ENCODE measurements at regions not wholly inside any gene's neighbourhood (a gene's known extent, or its start where the extent isn't known, plus 50 kb on each side); places are given as distances from the start of the nearest gene placed in this dataset.

DNA sequence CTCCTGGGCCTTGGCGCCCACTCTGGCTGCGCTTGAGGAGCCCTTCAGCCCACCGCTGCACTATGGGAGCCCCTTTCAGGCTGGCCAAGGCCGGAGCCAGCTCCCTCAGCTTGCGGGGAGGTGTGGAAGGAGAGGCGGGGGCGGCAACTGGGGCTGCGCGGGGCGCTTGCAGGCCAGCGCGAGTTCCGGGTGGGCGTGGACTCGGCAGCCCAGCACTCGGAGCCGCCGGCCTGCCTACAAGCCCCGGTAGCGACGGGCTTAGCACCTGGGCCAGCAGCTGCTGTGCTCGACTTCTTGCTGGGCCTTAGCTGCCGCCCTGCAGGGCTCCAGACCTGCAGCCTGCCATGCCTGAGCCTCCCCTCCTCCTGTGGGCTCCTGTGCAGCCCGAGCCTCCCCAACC lies 141.5 kb upstream of the SLC39A10 start:
- no peak overlapping the region for H3K27ac ChIP-seq (ENCODE audit: low read length)
- no peaks in the 10 kb centered on the region for H3K9me3 ChIP-seq (ENCODE audit: control insufficient read depth, insufficient read depth, low read length)
- no peaks in the 10 kb centered on the region for H3K4me1 ChIP-seq (ENCODE audit: control insufficient read depth, insufficient read depth, low read length)
- H3K27me3 ChIP-seq (ENCODE audit: control insufficient read depth, insufficient read depth, low read length) = no peaks in the 10 kb centered on the region
- H3K36me3 ChIP-seq (ENCODE audit: control insufficient read depth, insufficient read depth, low read length) = no peaks in the 10 kb centered on the region
- DNase-seq (ENCODE audit: low read depth, low spot score) = no peak
- no peak overlapping the region for H3K4me3 ChIP-seq (ENCODE audit: low read length)
- WGBS (ENCODE audit: insufficient coverage, insufficient read length) = no CpG with 5 or more reads among the region's 24 CpGs

- Histone ChIP-seq H3K4me3 (ENCODE audit: low read length) (no peak overlapping the region), H3K4me1 (ENCODE audit: control insufficient read depth, insufficient read depth, low read length) (no peaks in the 10 kb centered on the region), H3K27me3 (ENCODE audit: control insufficient read depth, insufficient read depth, low read length) (no peaks in the 10 kb centered on the region), H3K27ac (ENCODE audit: low read length) (no peak overlapping the region), H3K9me3 (ENCODE audit: control insufficient read depth, insufficient read depth, low read length) (no peaks in the 10 kb centered on the region), H3K36me3 (ENCODE audit: control insufficient read depth, insufficient read depth, low read length) (no peaks in the 10 kb centered on the region)
- DNase-seq (ENCODE audit: low read depth, low spot score) = no peak
- no CpG with 5 or more reads among the region's 2 CpGs for WGBS (ENCODE audit: insufficient coverage, insufficient read length)
These were observed 142.7 kb upstream of the SLC39A10 start for GRCh38 chr2:195514365-195514764.

DNA sequence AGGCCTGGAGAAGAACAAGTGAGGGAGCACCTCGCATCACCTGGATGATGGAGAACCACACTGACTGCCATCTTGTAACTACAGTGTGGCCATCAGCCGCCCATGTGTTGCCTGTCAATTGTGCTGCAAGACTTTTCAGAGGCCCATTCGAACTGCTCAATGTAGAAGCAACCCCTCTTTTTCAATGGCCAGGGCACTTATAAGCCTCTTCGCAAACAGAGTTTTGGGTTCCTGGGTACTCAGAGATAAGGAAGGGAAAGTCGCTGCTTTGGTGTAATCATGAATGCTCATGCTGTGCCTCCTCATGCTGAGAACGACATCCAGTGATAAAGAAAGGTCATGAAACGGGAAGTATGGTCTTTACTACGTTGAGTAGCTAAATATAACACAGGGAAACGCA lies 143.9 kb upstream of the SLC39A10 start:
- Histone ChIP-seq H3K4me1 (ENCODE audit: control insufficient read depth, insufficient read depth, low read length) (no peaks in the 10 kb centered on the region), H3K4me3 (ENCODE audit: low read length) (no peak overlapping the region), H3K27me3 (ENCODE audit: control insufficient read depth, insufficient read depth, low read length) (no peaks in the 10 kb centered on the region), H3K27ac (ENCODE audit: low read length) (no peak overlapping the region), H3K9me3 (ENCODE audit: control insufficient read depth, insufficient read depth, low read length) (no peaks in the 10 kb centered on the region), H3K36me3 (ENCODE audit: control insufficient read depth, insufficient read depth, low read length) (no peaks in the 10 kb centered on the region)
- no peak for DNase-seq (ENCODE audit: low read depth, low spot score)
- WGBS (ENCODE audit: insufficient coverage, insufficient read length) = no CpG with 5 or more reads among the region's 9 CpGs

GRCh38 chr2:195509551-195509950 lies 147.5 kb upstream of the SLC39A10 start:
- no peaks in the 10 kb centered on the region for H3K9me3 ChIP-seq (ENCODE audit: control insufficient read depth, insufficient read depth, low read length)
- WGBS (ENCODE audit: insufficient coverage, insufficient read length) = no CpG with 5 or more reads among the region's 1 CpG

DNA sequence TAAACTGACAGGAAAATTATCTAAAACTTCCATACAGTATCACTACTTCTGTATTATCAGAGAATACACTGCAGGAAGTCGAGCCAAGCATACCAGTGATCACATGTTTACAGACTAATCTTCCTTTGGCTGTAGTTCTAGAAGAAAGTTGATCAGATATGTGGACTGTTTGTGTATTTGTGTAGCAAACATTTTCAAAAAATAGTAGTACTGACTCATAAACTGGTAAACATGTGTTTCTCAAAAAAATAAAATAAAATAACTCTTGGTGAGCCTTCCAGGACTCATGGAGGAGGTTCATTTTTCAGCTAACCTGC lies 148.9 kb upstream of the SLC39A10 start:
- H3K9me3 ChIP-seq (ENCODE audit: control insufficient read depth, insufficient read depth, low read length) = no peaks in the 10 kb centered on the region
- WGBS (ENCODE audit: insufficient coverage, insufficient read length) = no CpG with 5 or more reads among the region's 1 CpG
- no peaks in the 10 kb centered on the region for H3K27me3 ChIP-seq (ENCODE audit: control insufficient read depth, insufficient read depth, low read length)
- H3K36me3 ChIP-seq (ENCODE audit: control insufficient read depth, insufficient read depth, low read length) = no peaks in the 10 kb centered on the region
- no peak overlapping the region for H3K4me3 ChIP-seq (ENCODE audit: low read length)
- no peak for DNase-seq (ENCODE audit: low read depth, low spot score)
- H3K4me1 ChIP-seq (ENCODE audit: control insufficient read depth, insufficient read depth, low read length) = no peaks in the 10 kb centered on the region
- H3K27ac ChIP-seq (ENCODE audit: low read length) = no peak overlapping the region

More at GRCh38 chr2:195509551-195509950, 147.5 kb upstream of the SLC39A10 start:
- Histone ChIP-seq H3K4me3 (ENCODE audit: low read length) (no peak overlapping the region), H3K36me3 (ENCODE audit: control insufficient read depth, insufficient read depth, low read length) (no peaks in the 10 kb centered on the region), H3K27ac (ENCODE audit: low read length) (no peak overlapping the region), H3K4me1 (ENCODE audit: control insufficient read depth, insufficient read depth, low read length) (no peaks in the 10 kb centered on the region), H3K27me3 (ENCODE audit: control insufficient read depth, insufficient read depth, low read length) (no peaks in the 10 kb centered on the region)
- DNase-seq (ENCODE audit: low read depth, low spot score) = no peak

GRCh38 chr2:195507447-195508138 lies 149.4 kb upstream of the SLC39A10 start:
- no peak overlapping the region for H3K4me3 ChIP-seq (ENCODE audit: low read length)
- H3K27me3 ChIP-seq (ENCODE audit: control insufficient read depth, insufficient read depth, low read length) = no peaks in the 10 kb centered on the region
- H3K9me3 ChIP-seq (ENCODE audit: control insufficient read depth, insufficient read depth, low read length) = no peaks in the 10 kb centered on the region
- H3K27ac ChIP-seq (ENCODE audit: low read length) = no peak overlapping the region
- DNase-seq (ENCODE audit: low read depth, low spot score) = no peak
- no peaks in the 10 kb centered on the region for H3K36me3 ChIP-seq (ENCODE audit: control insufficient read depth, insufficient read depth, low read length)
- no peaks in the 10 kb centered on the region for H3K4me1 ChIP-seq (ENCODE audit: control insufficient read depth, insufficient read depth, low read length)
- no CpG with 5 or more reads among the region's 3 CpGs for WGBS (ENCODE audit: insufficient coverage, insufficient read length)

GRCh38 chr2:195505701-195506100 lies 151.3 kb upstream of the SLC39A10 start:
- H3K9me3 ChIP-seq (ENCODE audit: control insufficient read depth, insufficient read depth, low read length) = no peaks in the 10 kb centered on the region
- no peak overlapping the region for H3K27ac ChIP-seq (ENCODE audit: low read length)
- H3K4me3 ChIP-seq (ENCODE audit: low read length) = no peak overlapping the region
- no peaks in the 10 kb centered on the region for H3K4me1 ChIP-seq (ENCODE audit: control insufficient read depth, insufficient read depth, low read length)
- no peaks in the 10 kb centered on the region for H3K36me3 ChIP-seq (ENCODE audit: control insufficient read depth, insufficient read depth, low read length)
- WGBS (ENCODE audit: insufficient coverage, insufficient read length) = no CpG with 5 or more reads among the region's 2 CpGs
- H3K27me3 ChIP-seq (ENCODE audit: control insufficient read depth, insufficient read depth, low read length) = no peaks in the 10 kb centered on the region
- no peak for DNase-seq (ENCODE audit: low read depth, low spot score)

DNA sequence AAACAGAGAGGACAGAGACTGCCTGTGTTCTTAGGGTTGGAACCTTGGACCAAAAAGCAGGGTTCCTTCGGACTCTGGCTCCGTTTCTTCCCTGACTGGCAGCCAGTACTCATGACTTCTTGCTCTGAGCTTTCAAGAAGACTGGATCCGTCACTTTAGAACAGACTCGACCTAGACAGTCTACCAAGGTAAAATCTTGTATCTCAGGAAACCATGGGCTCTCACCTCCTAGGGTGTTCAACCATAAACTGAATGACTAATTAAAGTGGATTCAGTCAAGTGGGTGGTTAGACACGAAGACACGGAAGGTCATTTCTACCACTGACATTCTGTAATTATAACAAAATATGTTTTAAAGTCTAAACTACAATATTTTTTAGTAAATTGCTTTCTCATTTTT lies 153.8 kb upstream of the SLC39A10 start:
- H3K27me3 ChIP-seq (ENCODE audit: control insufficient read depth, insufficient read depth, low read length) = no peaks in the 10 kb centered on the region
- H3K36me3 ChIP-seq (ENCODE audit: control insufficient read depth, insufficient read depth, low read length) = no peaks in the 10 kb centered on the region
- no peak overlapping the region for H3K27ac ChIP-seq (ENCODE audit: low read length)
- H3K4me1 ChIP-seq (ENCODE audit: control insufficient read depth, insufficient read depth, low read length) = no peaks in the 10 kb centered on the region
- no peaks in the 10 kb centered on the region for H3K9me3 ChIP-seq (ENCODE audit: control insufficient read depth, insufficient read depth, low read length)
- no peak for DNase-seq (ENCODE audit: low read depth, low spot score)
- no peak overlapping the region for H3K4me3 ChIP-seq (ENCODE audit: low read length)
- no CpG with 5 or more reads among the region's 6 CpGs for WGBS (ENCODE audit: insufficient coverage, insufficient read length)

DNA sequence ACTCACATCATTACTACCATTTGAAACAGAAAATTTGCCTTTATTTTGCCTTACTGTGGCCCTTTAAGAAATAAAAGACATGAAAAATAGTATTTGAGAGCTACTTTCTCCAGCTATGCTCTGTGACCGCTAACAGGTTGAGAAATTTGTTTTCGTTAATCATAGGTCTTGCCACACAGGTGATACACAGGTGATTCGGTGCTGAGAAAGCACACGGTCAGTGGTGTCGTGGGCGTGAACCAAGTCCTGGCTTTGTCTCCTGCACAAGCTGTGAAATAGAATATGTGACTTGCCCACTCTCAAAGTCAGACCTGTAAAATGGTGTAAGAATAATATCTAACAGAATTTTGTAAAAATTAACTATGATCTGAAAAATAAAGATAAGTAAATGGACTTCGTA lies 155.3 kb upstream of the SLC39A10 start:
- no peak overlapping the region for H3K4me3 ChIP-seq (ENCODE audit: low read length)
- H3K4me1 ChIP-seq (ENCODE audit: control insufficient read depth, insufficient read depth, low read length) = no peaks in the 10 kb centered on the region
- no peak overlapping the region for H3K27ac ChIP-seq (ENCODE audit: low read length)
- WGBS (ENCODE audit: insufficient coverage, insufficient read length) = no CpG with 5 or more reads among the region's 7 CpGs
- no peak for DNase-seq (ENCODE audit: low read depth, low spot score)
- H3K9me3 ChIP-seq (ENCODE audit: control insufficient read depth, insufficient read depth, low read length) = no peaks in the 10 kb centered on the region
- H3K36me3 ChIP-seq (ENCODE audit: control insufficient read depth, insufficient read depth, low read length) = no peaks in the 10 kb centered on the region
- no peaks in the 10 kb centered on the region for H3K27me3 ChIP-seq (ENCODE audit: control insufficient read depth, insufficient read depth, low read length)

DNA sequence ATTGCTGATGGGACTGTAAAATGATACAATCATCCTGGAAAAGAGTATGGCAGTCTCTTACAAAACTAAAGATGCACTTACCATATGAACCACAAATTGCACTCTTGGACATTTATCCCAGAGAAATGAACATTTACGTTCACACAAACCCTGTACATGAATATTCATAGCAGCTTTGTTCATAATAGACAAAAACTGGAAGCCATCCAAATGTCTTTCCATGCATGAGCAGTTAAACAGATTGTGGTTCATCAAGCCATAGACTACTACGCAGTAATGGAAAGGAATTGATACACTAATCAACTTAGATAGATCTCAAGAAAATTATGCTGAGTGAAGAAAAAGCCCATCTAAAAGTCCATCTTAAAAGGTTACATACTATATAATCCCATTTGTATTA lies 156.1 kb upstream of the SLC39A10 start:
- Histone ChIP-seq H3K36me3 (ENCODE audit: control insufficient read depth, insufficient read depth, low read length) (no peaks in the 10 kb centered on the region), H3K27me3 (ENCODE audit: control insufficient read depth, insufficient read depth, low read length) (no peaks in the 10 kb centered on the region), H3K4me3 (ENCODE audit: low read length) (no peak overlapping the region), H3K27ac (ENCODE audit: low read length) (no peak overlapping the region), H3K4me1 (ENCODE audit: control insufficient read depth, insufficient read depth, low read length) (no peaks in the 10 kb centered on the region), H3K9me3 (ENCODE audit: control insufficient read depth, insufficient read depth, low read length) (no peaks in the 10 kb centered on the region)
- no peak for DNase-seq (ENCODE audit: low read depth, low spot score)
- WGBS (ENCODE audit: insufficient coverage, insufficient read length) = no CpG with 5 or more reads among the region's 2 CpGs

- no CpG with 5 or more reads among the region's 3 CpGs for WGBS (ENCODE audit: insufficient coverage, insufficient read length)
- no peaks in the 10 kb centered on the region for H3K4me1 ChIP-seq (ENCODE audit: control insufficient read depth, insufficient read depth, low read length)
These were observed 158.1 kb upstream of the SLC39A10 start for GRCh38 chr2:195498839-195499490.

More at GRCh38 chr2:195498839-195499490, 158.1 kb upstream of the SLC39A10 start:
- Histone ChIP-seq H3K27ac (ENCODE audit: low read length) (no peak overlapping the region), H3K9me3 (ENCODE audit: control insufficient read depth, insufficient read depth, low read length) (no peaks in the 10 kb centered on the region), H3K4me3 (ENCODE audit: low read length) (no peak overlapping the region), H3K36me3 (ENCODE audit: control insufficient read depth, insufficient read depth, low read length) (no peaks in the 10 kb centered on the region), H3K27me3 (ENCODE audit: control insufficient read depth, insufficient read depth, low read length) (no peaks in the 10 kb centered on the region)
- DNase-seq (ENCODE audit: low read depth, low spot score) = no peak

Data from iPS DF 6.9 (cell line).